Femur (tissue), 1 donor: ENCODE measurements at regions not wholly inside any gene's neighbourhood (a gene's known extent, or its start where the extent isn't known, plus 50 kb on each side); places are given as distances from the start of the nearest gene placed in this dataset.

ENCODE experiments used
- DNase-seq: peaks from one replicate; pipeline ENCODE4 v3.0.0-alpha.2; 2017

- DNase-seq: no peak
These were observed 449.6 kb upstream of the BRINP1 start for GRCh38 chr9:119818726-119819435.

DNA sequence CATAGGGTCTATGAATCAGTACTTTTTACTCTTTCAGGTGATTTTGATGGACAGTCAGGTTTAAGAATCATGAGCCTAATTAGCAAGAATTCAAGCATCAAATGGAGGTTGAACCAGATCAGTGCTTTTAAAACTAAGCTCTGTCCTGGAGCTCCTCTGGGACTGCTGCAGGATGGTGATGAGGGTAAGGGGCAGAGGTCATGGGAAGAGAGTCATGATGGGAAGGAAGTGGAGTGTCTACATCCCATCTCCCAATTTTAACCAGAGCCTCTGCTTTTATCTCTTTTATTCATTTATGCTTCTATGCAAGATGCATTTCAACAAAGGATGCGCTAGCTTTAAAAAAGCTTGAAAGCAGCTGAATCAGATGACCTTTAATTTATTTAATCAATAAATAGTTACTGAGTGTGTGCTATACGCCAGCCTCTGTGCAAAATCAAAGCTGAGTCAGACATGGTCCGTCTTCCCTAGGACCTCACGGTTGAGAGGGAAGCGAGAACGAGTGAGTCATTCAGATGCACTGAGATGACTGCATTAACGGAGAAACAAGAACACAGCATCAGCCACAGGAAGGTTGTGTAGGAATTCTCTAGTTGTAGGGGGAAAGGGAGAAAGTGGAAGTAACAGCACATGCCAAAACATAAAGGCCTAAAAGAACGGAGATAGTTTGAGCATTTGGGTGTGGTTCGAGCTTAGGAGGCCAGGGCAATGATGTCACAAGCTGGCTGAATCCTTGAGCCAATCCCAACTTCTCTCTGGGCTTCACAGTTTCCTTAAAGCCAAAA, 441.6 kb upstream of the BRINP1 start:
- no peak for DNase-seq

- no peak for DNase-seq
These were observed 434.4 kb upstream of the BRINP1 start for GRCh38 chr9:119803679-119804078.

DNA sequence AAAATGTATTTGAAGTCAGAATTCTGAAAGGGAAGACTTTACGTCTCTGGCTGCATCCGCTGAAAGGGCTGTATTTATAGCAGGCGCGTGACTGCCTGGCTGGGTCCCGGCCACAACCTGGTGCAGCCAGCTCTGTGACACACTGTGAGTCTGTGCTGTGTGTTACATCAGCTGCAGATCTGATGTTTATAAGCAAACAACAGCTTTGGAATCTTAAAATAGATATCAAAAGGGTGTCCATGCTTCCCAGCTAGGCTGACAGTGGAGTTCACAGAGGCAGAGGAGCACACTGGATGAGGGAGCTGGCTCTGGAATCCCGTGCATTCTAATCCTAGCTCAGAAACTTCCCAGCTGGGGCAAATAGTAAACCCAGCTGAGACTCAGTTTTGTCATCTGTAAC, 433.4 kb upstream of the BRINP1 start:
- peak; percentile 43 for DNase-seq

DNA sequence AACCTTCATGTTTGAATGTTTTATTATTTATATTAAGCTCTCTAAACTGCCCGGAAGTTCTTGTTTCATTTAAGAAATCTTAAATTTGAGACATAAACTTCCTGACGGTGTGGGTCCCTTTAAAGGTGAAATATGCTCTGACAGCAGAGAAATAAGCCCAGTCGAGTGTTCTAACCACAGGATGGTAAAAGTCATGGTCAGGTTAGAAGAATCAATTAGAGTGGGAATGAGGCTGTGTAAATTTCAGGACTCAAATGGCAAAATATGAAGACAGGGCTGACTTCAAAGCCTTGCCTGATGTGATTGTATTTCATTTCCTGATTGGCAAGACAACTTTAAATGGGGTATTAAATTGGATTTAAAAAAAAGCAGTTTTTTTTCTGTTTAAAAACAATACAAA, 432.9 kb upstream of the BRINP1 start:
- DNase-seq: no peak

- no peak for DNase-seq
These were observed 432.1 kb upstream of the BRINP1 start for GRCh38 chr9:119801311-119801710.

GRCh38 chr9:119795395-119795794, 426.2 kb upstream of the BRINP1 start:
- DNase-seq: no peak

DNA sequence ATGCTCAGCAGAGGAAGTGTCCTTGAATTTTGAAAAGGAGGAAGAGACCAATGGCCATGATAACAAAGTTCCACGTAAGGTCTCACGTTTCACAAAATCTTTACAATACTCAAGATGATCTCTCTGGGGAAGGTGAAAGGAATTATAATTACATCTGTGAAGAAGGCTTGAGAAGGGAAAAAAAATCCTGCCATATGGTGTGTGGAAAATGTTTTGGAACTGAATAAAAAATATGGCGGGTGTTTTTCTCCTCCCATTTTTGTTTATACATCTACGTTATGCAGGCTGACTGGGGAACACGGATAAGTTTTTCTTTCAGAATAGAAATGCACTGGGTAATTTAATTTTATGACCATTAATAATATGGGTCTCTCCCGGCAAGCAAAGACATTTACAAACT, 425.6 kb upstream of the BRINP1 start:
- DNase-seq: no peak

- no peak for DNase-seq
These were observed 424.0 kb upstream of the BRINP1 start for GRCh38 chr9:119793218-119793617.

- DNase-seq: no peak
These were observed 423.0 kb upstream of the BRINP1 start for GRCh38 chr9:119792242-119792641.

DNA sequence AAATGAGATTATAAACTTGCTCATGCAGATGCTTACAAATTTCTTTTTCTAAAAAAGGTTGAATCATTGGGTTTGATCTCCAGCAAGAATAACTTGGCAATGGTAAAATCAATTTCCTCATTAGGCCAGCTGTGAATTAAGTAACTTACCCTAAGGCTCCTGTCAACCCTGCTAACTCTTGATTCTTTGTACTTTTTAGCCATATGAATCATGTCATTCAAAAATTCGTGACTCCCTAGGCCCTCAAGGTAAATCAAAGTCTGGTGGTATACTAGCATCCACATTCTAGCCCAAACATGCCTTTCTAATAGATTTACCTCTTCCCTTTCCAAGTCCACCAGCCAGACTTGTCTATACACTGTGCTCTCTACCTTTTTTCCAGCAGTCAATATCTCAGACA, 420.8 kb upstream of the BRINP1 start:
- DNase-seq: no peak

- no peak for DNase-seq
These were observed 419.7 kb upstream of the BRINP1 start for GRCh38 chr9:119788921-119789320.

- no peak for DNase-seq
These were observed 412.7 kb upstream of the BRINP1 start for GRCh38 chr9:119781886-119782285.

GRCh38 chr9:119775410-119775809, 406.2 kb upstream of the BRINP1 start:
- DNase-seq: no peak

DNA sequence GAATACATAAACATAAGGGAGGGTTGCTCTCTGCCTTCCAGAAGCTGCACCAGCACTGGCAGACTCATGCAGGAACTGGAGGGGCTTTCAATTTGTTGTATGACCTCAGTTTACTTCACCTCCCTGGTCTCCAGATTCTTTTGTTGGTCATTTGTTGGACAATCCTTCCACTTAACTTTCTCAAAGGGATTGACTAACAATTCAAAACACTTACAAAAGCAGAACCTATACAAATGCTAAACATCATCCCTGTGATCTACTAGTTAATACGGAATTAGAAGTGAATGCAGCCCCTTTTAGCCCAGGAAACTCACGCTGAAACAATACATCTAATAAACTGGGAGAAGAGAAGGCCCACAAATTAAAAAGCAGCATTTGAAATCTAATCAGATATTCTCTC, 404.6 kb upstream of the BRINP1 start:
- no peak for DNase-seq

GRCh38 chr9:119771341-119771740, 402.1 kb upstream of the BRINP1 start:
- DNase-seq: no peak

GRCh38 chr9:119768266-119768665, 399.0 kb upstream of the BRINP1 start:
- no peak for DNase-seq

DNA sequence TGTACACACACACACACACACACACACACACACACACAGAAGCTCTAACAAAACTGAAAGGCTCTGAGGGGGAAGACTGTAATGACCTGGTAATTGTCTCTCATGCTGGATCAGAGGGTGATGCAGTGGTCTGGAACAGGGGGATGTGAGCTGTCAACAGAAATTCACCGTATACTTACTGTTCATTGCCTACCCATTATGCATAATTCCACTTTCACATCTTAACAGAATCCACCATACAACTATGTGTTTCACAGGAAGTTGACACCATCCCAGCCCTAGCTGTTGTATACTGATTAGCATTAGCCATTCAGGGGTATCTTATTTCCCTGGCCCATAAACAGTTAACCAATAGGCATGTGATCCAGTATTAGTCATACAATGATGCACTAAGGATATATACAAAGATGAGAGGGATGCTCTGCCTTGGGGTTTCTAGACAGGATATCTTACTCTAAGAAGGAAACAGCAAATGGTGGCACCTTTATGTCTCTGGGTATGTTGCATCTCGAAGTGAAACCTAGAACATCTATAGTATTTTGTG, 396.5 kb upstream of the BRINP1 start:
- no peak for DNase-seq

DNA sequence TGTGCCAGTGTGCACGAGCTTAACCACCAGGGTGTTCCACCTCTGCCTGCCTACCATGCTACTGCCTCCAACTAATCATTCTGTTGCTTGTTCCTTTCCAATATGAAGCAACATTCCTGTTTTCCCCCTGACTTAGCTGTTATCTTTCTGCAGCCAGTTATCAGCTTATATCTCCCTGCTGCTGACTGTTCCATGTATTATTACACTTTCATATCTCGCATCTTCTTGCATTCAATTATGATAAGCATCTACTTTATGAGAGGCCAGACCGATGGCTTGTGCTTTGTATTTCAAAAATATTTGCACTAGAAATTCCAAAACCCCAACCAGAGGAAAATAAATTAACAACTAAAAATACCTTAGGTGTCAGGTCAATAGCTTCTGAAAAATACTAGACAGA, 394.0 kb upstream of the BRINP1 start:
- no peak for DNase-seq

DNA sequence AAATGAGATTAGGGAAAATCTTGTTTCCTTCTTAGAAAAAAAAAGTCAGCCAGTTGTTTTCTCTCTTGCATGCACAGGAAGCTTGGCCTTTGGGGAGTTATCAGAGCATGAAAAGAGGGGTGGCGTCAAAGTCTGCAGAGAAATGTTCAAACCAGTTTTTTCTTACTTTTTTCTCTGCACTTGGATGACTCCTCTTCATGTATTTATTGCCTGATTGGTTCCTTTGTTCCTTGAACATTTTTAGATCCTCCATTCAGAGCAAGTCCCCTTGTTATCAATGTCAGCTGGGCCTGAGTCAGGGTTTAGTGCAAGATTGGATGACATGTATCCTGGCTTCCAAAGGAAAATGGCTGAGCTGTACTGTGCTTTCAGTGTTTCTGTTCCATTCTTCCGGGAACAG, 392.6 kb upstream of the BRINP1 start:
- no peak for DNase-seq

DNA sequence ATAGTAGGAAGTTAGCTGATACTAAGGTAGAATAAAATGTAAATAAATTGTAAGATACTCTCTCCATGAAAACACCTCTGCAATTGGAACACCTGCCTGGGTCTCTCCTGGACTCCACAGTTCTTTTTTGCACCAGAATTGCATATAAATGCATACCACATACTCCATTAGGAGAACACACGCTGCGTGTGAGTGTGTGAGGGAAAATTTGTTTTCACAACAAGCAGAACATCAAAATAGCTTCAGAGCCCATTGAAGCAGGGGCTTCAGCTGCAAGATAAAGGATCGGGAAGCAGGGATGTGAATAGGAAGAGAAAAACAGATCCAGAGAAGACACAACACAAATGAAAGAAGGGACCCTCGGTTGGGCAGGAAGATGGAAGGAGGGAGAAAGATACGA, 389.8 kb upstream of the BRINP1 start:
- no peak for DNase-seq

DNA sequence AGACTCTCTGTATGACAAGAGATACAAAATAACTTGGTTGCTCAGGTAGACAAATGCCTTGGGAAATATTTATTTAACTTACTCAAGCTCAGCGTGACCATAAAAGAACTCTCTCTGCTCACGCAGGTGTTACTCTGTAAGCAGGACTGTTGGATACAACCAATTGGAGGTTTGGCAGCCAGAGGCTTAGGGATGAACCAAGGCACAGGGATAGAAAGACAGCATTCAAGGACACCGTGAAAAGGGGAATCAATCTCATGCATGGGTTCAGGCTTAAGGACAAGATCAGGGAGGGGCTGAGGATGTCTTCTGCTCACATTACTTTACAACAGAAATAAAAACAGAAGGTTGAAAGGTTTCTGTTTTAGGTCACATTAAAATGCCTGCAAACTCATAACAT, 389.0 kb upstream of the BRINP1 start:
- DNase-seq: no peak

GRCh38 chr9:119739476-119739875, 370.2 kb upstream of the BRINP1 start:
- DNase-seq: no peak
